ENCODE measurements at regions not wholly inside any gene's neighbourhood (a gene's known extent, or its start where the extent isn't known, plus 50 kb on each side); places are given as distances from the start of the nearest gene placed in this dataset.

- BruUV-seq (replicated peaks): no TSS peak
- no peaks in the 10 kb centered on the region for H3K79me2 ChIP-seq (ENCODE audit: low read depth)
- no peak overlapping the region for H3K27ac ChIP-seq
- CTCF ChIA-PET: no interaction called here
- no peaks in the 10 kb centered on the region for H3K9me2 ChIP-seq (ENCODE audit: insufficient read depth)
- no peaks in the 10 kb centered on the region for H3K9me3 ChIP-seq (ENCODE audit: insufficient read depth, low read depth)
- no peaks in the 10 kb centered on the region for H3K36me3 ChIP-seq (ENCODE audit: low read depth)
- intact Hi-C loops (cut with micrococcal nuclease; ENCODE audit: unreplicated experiment): no loop called here
- no peaks in the 10 kb centered on the region for H3F3A ChIP-seq (ENCODE audit: insufficient read depth, low read depth)
- no peaks in the 10 kb centered on the region for H3K4me1 ChIP-seq (replicated peaks; ENCODE audit: insufficient read depth)
- no peak overlapping the region for H2AFZ ChIP-seq
- DNase-seq: no peak
- H3K4me3 ChIP-seq: no peak overlapping the region
- peaks cover 1% of the 10 kb centered on the region; the same call in 1 of the 2 replicates for H3K27me3 ChIP-seq (ENCODE audit: insufficient read depth, low read depth)
- no peak overlapping the region for H3K4me2 ChIP-seq
- H4K20me1 ChIP-seq (ENCODE audit: insufficient read depth): no peaks in the 10 kb centered on the region
- POLR2A ChIA-PET (ENCODE audit: unreplicated experiment): no interaction called here
- no peak for TF ChIP-seq EZH2 (IDR thresholded peaks at IDR 0.05; ENCODE audit: low read depth)
- TF ChIP-seq, protein P1, sequence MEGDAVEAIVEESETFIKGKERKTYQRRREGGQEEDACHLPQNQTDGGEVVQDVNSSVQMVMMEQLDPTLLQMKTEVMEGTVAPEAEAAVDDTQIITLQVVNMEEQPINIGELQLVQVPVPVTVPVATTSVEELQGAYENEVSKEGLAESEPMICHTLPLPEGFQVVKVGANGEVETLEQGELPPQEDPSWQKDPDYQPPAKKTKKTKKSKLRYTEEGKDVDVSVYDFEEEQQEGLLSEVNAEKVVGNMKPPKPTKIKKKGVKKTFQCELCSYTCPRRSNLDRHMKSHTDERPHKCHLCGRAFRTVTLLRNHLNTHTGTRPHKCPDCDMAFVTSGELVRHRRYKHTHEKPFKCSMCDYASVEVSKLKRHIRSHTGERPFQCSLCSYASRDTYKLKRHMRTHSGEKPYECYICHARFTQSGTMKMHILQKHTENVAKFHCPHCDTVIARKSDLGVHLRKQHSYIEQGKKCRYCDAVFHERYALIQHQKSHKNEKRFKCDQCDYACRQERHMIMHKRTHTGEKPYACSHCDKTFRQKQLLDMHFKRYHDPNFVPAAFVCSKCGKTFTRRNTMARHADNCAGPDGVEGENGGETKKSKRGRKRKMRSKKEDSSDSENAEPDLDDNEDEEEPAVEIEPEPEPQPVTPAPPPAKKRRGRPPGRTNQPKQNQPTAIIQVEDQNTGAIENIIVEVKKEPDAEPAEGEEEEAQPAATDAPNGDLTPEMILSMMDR (conservative IDR thresholded peaks at IDR 0.05): no peak
Measured at GRCh38 chr2:176704282-176704858, 435.1 kb downstream of the MTX2 start.

GRCh38 chr2:176709149-176709951 is 440.1 kb downstream of the MTX2 start:
- Histone ChIP-seq H3K9me3 (ENCODE audit: insufficient read depth, low read depth) (no peaks in the 10 kb centered on the region), H4K20me1 (ENCODE audit: insufficient read depth) (no peaks in the 10 kb centered on the region), H3K4me1 (replicated peaks; ENCODE audit: insufficient read depth) (no peaks in the 10 kb centered on the region), H2AFZ (no peak overlapping the region), H3K4me3 (no peak overlapping the region), H3K4me2 (no peak overlapping the region), H3F3A (ENCODE audit: insufficient read depth, low read depth) (no peaks in the 10 kb centered on the region), H3K27ac (no peak overlapping the region), H3K79me2 (ENCODE audit: low read depth) (no peaks in the 10 kb centered on the region), H3K27me3 (ENCODE audit: insufficient read depth, low read depth) (peaks cover 43% of the 10 kb centered on the region), H3K36me3 (ENCODE audit: low read depth) (no peaks in the 10 kb centered on the region), H3K9me2 (ENCODE audit: insufficient read depth) (no peaks in the 10 kb centered on the region)
- CTCF ChIA-PET: no interaction called here
- POLR2A ChIA-PET (ENCODE audit: unreplicated experiment): no interaction called here
- no peak for TF ChIP-seq EZH2 (IDR thresholded peaks at IDR 0.05; ENCODE audit: low read depth)
- TF ChIP-seq, protein P1 (conservative IDR thresholded peaks at IDR 0.05): no peak
- DNase-seq: no peak
- no TSS peak for BruUV-seq (replicated peaks)
- intact Hi-C loops (cut with micrococcal nuclease; ENCODE audit: unreplicated experiment): no loop called here

DNA sequence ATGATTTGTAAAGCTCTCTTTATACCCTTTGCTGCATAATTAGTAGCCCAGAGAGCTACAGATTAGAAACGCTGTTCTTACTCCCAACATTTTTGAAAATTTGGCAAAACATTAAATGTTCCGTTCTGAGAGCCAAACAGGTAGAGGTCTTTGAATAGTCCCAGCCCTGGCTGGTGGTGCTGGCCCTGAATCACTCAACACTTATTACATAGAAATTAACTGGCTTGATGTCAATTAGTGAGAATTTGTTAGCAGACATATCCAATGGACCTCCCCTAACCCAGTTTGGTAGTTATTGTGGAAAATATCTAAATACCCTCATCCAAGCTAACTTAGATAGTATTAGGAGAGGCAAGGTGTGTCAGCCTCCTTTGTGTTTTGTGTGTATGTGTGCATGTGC is 440.7 kb downstream of the MTX2 start:
- no peak for DNase-seq
- H3K27me3 ChIP-seq (ENCODE audit: insufficient read depth, low read depth): peaks cover 49% of the 10 kb centered on the region
- no peaks in the 10 kb centered on the region for H3K36me3 ChIP-seq (ENCODE audit: low read depth)
- no TSS peak for BruUV-seq (replicated peaks)
- intact Hi-C loops (cut with micrococcal nuclease; ENCODE audit: unreplicated experiment): no loop called here
- no peaks in the 10 kb centered on the region for H3K4me1 ChIP-seq (replicated peaks; ENCODE audit: insufficient read depth)
- H4K20me1 ChIP-seq (ENCODE audit: insufficient read depth): no peaks in the 10 kb centered on the region
- H3K4me2 ChIP-seq: no peak overlapping the region
- H3K27ac ChIP-seq: no peak overlapping the region
- H3K9me3 ChIP-seq (ENCODE audit: insufficient read depth, low read depth): no peaks in the 10 kb centered on the region
- POLR2A ChIA-PET (ENCODE audit: unreplicated experiment): no interaction called here
- H3K79me2 ChIP-seq (ENCODE audit: low read depth): no peaks in the 10 kb centered on the region
- H3F3A ChIP-seq (ENCODE audit: insufficient read depth, low read depth): no peaks in the 10 kb centered on the region
- CTCF ChIA-PET: no interaction called here
- H3K9me2 ChIP-seq (ENCODE audit: insufficient read depth): no peaks in the 10 kb centered on the region
- H2AFZ ChIP-seq: no peak overlapping the region
- TF ChIP-seq, protein P1 (conservative IDR thresholded peaks at IDR 0.05): no peak
- TF ChIP-seq EZH2 (IDR thresholded peaks at IDR 0.05; ENCODE audit: low read depth): no peak
- H3K4me3 ChIP-seq: no peak overlapping the region

All from PC-9 (cell line).